HepG2 (cell line): ENCODE measurements at regions not wholly inside any gene's neighbourhood (a gene's known extent, or its start where the extent isn't known, plus 50 kb on each side); places are given as distances from the start of the nearest gene placed in this dataset.

ENCODE experiments used
- ATAC-seq: fragments of 200-7000 bp; cut with Tn5 transposase; 3 replicates; pipeline ENCODE4 v1.9.1; 2020; ENCODE audit warnings: mild to moderate bottlenecking, moderate library complexity
- BruUV-seq: library from RNA; stranded (reverse); fragments of 400-500 nt; replicated peaks from 2 replicates; lab custom pipeline; 2021; lab: Mats Ljungman, UMichigan
- CTCF ChIA-PET: fragments of 300-600 bp; formaldehyde crosslinking; extraction: SDS; loops from one replicate; lab custom pipeline; 2021; ENCODE audit warnings: low total read pairs, inconsistent platforms, low intra/inter-chr PET ratio; lab: Yijun Ruan, JAX
- POLR2A ChIA-PET: fragments of 350-600 bp; sonication (Branson Sonifier 250); formaldehyde crosslinking; loops from one replicate; lab custom pipeline; 2020; ENCODE audit warnings: antibody characterized with exemption, inconsistent platforms; lab: Yijun Ruan, JAX
- DNase-seq: peaks from one replicate; pipeline ENCODE4 v3.0.0-alpha.2; 2015; ENCODE audit warnings: low spot score
- FAIRE-seq: peaks from 3 replicates; lab custom pipeline; 2011; peaks lifted over from hg19 to GRCh38; lab: Jason Lieb, UNC
- H2AFZ ChIP-seq: one replicate; pipeline ENCODE4 v1.6.1; 2011; ENCODE audit warnings: low read length, inconsistent platforms
- H3K27ac ChIP-seq: fragments of 300-600 bp; 3 replicates; pipeline ENCODE4 v1.8.0; 2011; ENCODE audit warnings: mixed run types, mild to moderate bottlenecking, mixed read lengths, low read length, inconsistent platforms; ENCODE audit not compliant: insufficient read depth; ENCODE audit errors: extremely low read length
- H3K27me3 ChIP-seq, 2 experiments: fragments of 200-600 bp in 1 of 2; 2 replicates in 1 of 2; 3 replicates in 1 of 2; pipeline versions ENCODE4 v1.6.0 to v1.8.0; 2011; ENCODE audit warnings: low read length in 2 of 2, mild to moderate bottlenecking in 2 of 2, moderate library complexity in 2 of 2, inconsistent platforms in 1 of 2; ENCODE audit not compliant: insufficient read depth in 2 of 2, control insufficient read depth in 1 of 2
- H3K36me3 ChIP-seq, 2 experiments: fragments of 200-600 bp in 1 of 2; replicated peaks in 1 of 2; 2 replicates in 1 of 2; 3 replicates in 1 of 2; pipeline versions ENCODE4 v1.5.1 to v1.8.0; 2011; ENCODE audit warnings: low read length in 2 of 2, inconsistent platforms in 1 of 2; ENCODE audit not compliant: insufficient read depth in 2 of 2, control insufficient read depth in 1 of 2
- H3K4me1 ChIP-seq: 2 replicates; pipeline ENCODE4 v1.5.1; 2012; ENCODE audit warnings: low read length, inconsistent platforms; ENCODE audit not compliant: insufficient read depth
- H3K4me2 ChIP-seq: 2 replicates; pipeline ENCODE4 v1.6.0; 2011; ENCODE audit warnings: low read depth, low read length, inconsistent platforms
- H3K4me3 ChIP-seq, 3 experiments: fragments of 200-600 bp in 1 of 3; sonication (generic), shearing (Covaris generic) in 1 of 3; replicated peaks in 1 of 3; 2 replicates each; pipeline ENCODE4 v1.5.1; 2011 to 2016; ENCODE audit warnings: low read length in 3 of 3, inconsistent platforms in 2 of 3, low read depth in 2 of 3, mild to moderate bottlenecking in 2 of 3, control low read depth in 1 of 3, mixed read lengths in 1 of 3; ENCODE audit not compliant: insufficient read depth in 1 of 3
- H3K79me2 ChIP-seq: one replicate; pipeline ENCODE4 v1.6.1; 2011; ENCODE audit warnings: low read length, inconsistent platforms; ENCODE audit not compliant: insufficient read depth
- H3K9ac ChIP-seq: 2 replicates; pipeline ENCODE4 v1.6.0; 2011; ENCODE audit warnings: mild to moderate bottlenecking, low read depth, low read length, inconsistent platforms; ENCODE audit not compliant: insufficient read depth
- H3K9me3 ChIP-seq: 2 replicates; pipeline ENCODE4 v1.5.1; 2012; ENCODE audit warnings: mild to moderate bottlenecking, low read length
- H4K20me1 ChIP-seq: 2 replicates; pipeline ENCODE4 v1.6.0; 2011; ENCODE audit warnings: inconsistent platforms, mild to moderate bottlenecking, low read length, moderate library complexity; ENCODE audit not compliant: insufficient read depth
- CERS6 ChIP-seq: sonication (generic); formaldehyde crosslinking; IDR thresholded peaks from 2 replicates; pipeline ENCODE4 v1.5.0; 2020; ENCODE audit warnings: missing genetic modification reagents
- HOXA5 ChIP-seq: sonication (generic); formaldehyde crosslinking; IDR thresholded peaks from 2 replicates; pipeline ENCODE4 v1.4.0; 2020; ENCODE audit warnings: missing genetic modification reagents
- MED1 ChIP-seq: sonication (generic); formaldehyde crosslinking; IDR thresholded peaks from 2 replicates; pipeline ENCODE4 v1.4.0; 2020; ENCODE audit warnings: missing genetic modification reagents
- MEIS1 ChIP-seq: sonication (generic); formaldehyde crosslinking; IDR thresholded peaks from 2 replicates; pipeline ENCODE4 v1.9.0; 2021; ENCODE audit warnings: mild to moderate bottlenecking, missing genetic modification reagents, moderate library complexity, borderline replicate concordance
- RCOR2 ChIP-seq: IDR thresholded peaks from 2 replicates; pipeline ENCODE4 v1.6.1; 2016; ENCODE audit warnings: missing biosample characterization, missing genetic modification reagents
- RFX5 ChIP-seq: IDR thresholded peaks from 2 replicates; pipeline ENCODE4 v1.6.1; 2011; ENCODE audit warnings: low read depth, low read length, improper control_type of control experiment
- ZNF337 ChIP-seq: sonication (generic); formaldehyde crosslinking; IDR thresholded peaks from 2 replicates; pipeline ENCODE4 v1.5.1; 2020; ENCODE audit warnings: missing genetic modification reagents, low read depth, mild to moderate bottlenecking, borderline replicate concordance
- WGBS: methylation state at CpG from one replicate; pipeline ENCODE4 v1.1.6; 2017; ENCODE audit warnings: low lambda C conversion rate; 5-methylcytosine and 5-hydroxymethylcytosine counted together
- in situ Hi-C: cut with HindIII; loops from 2 replicates; pipeline ENCODE4 v1.10.0; 2017; ENCODE audit warnings: low pct_unique_long_range_greater_than_20kb; ENCODE audit not compliant: extremely low pct_ligation_motif_present
- intact Hi-C: fragments of 100-400 bp; cut with micrococcal nuclease; formaldehyde crosslinking; loops from one replicate; pipeline ENCODE4 v1.10.0; 2022; ENCODE audit not compliant: unreplicated experiment
- TF ChIP-seq, protein P1 (sequence below): sonication (generic); formaldehyde crosslinking; IDR thresholded peaks from 2 replicates; pipeline ENCODE4 v1.4.0; 2020; ENCODE audit warnings: missing genetic modification reagents, mild to moderate bottlenecking, borderline replicate concordance
- TF ChIP-seq, protein P2 (sequence below): IDR thresholded peaks from 2 replicates; pipeline ENCODE4 v1.6.1; 2016; ENCODE audit warnings: missing compliant biosample characterization, missing genetic modification reagents, borderline replicate concordance
- TF ChIP-seq, protein P3 (sequence below): sonication (generic); formaldehyde crosslinking; IDR thresholded peaks from 2 replicates; pipeline ENCODE4 v1.8.1; 2023; ENCODE audit warnings: mild to moderate bottlenecking, missing genetic modification reagents, borderline replicate concordance

GRCh38 chr20:29750268-29750899, 1507.1 kb upstream of the DEFB115 start:
- H3K36me3 ChIP-seq: no peaks in the 10 kb centered on the region
- no peaks in the 10 kb centered on the region for H3K79me2 ChIP-seq
- no peak overlapping the region for H3K4me3 ChIP-seq
- no peak for TF ChIP-seq HOXA5 (CRISPR knock-in tag)
- no peak for TF ChIP-seq MEIS1
- TF ChIP-seq ZNF337 (CRISPR knock-in tag): no peak
- no peak for TF ChIP-seq RFX5
- TF ChIP-seq MED1 (CRISPR knock-in tag): no peak
- no peak for TF ChIP-seq RCOR2 (CRISPR knock-in tag)
- TF ChIP-seq, protein P1, sequence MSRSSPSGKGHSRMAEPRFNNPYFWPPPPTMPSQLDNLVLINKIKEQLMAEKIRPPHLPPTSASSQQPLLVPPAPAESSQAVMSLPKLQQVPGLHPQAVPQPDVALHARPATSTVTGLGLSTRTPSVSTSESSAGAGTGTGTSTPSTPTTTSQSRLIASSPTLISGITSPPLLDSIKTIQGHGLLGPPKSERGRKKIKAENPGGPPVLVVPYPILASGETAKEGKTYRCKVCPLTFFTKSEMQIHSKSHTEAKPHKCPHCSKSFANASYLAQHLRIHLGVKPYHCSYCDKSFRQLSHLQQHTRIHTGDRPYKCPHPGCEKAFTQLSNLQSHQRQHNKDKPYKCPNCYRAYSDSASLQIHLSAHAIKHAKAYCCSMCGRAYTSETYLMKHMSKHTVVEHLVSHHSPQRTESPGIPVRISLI (CRISPR knock-in tag): no peak
- TF ChIP-seq, protein P2, sequence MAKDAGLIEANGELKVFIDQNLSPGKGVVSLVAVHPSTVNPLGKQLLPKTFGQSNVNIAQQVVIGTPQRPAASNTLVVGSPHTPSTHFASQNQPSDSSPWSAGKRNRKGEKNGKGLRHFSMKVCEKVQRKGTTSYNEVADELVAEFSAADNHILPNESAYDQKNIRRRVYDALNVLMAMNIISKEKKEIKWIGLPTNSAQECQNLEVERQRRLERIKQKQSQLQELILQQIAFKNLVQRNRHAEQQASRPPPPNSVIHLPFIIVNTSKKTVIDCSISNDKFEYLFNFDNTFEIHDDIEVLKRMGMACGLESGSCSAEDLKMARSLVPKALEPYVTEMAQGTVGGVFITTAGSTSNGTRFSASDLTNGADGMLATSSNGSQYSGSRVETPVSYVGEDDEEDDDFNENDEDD: no peak
- TF ChIP-seq CERS6 (CRISPR knock-in tag): no peak
- TF ChIP-seq, protein P3, sequence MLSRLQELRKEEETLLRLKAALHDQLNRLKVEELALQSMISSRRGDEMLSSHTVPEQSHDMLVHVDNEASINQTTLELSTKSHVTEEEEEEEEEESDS (CRISPR knock-in tag): no peak
- no peaks in the 10 kb centered on the region for H4K20me1 ChIP-seq
- H3K4me1 ChIP-seq: no peaks in the 10 kb centered on the region
- POLR2A ChIA-PET: no interaction called here
- no TSS peak for BruUV-seq
- H3K27me3 ChIP-seq: no peaks in the 10 kb centered on the region; a peak in 1 of 5 replicates
- H2AFZ ChIP-seq: no peak overlapping the region
- no peak for DNase-seq
- WGBS: 53% methylated on average over 33 of the region's 33 CpGs
- in situ Hi-C loops: no loop called here
- CTCF ChIA-PET: no interaction called here
- no peak overlapping the region for H3K4me2 ChIP-seq
- H3K9me3 ChIP-seq: peaks cover 12% of the 10 kb centered on the region; the same call in 1 of the 2 replicates
- ATAC-seq: no peak
- H3K27ac ChIP-seq: no peak overlapping the region
- intact Hi-C loops: no loop called here
- H3K9ac ChIP-seq: no peak overlapping the region
- FAIRE-seq: no peak
